MCF 10A (cell line): ENCODE measurements at regions not wholly inside any gene's neighbourhood (a gene's known extent, or its start where the extent isn't known, plus 50 kb on each side); places are given as distances from the start of the nearest gene placed in this dataset.

Source experiments
- BruUV-seq: library from RNA; stranded (reverse); fragments of 400-500 nt; replicated peaks from 2 replicates; lab custom pipeline; 2021; lab: Mats Ljungman, UMichigan
- CTCF ChIA-PET: fragments of 300-600 bp; sonication (Branson Sonifier 250); formaldehyde crosslinking; extraction: SDS; loops from one replicate; lab custom pipeline; 2021; ENCODE audit warnings: antibody characterized with exemption, inconsistent platforms; lab: Yijun Ruan, JAX
- POLR2A ChIA-PET: fragments of 300-600, 350-650 bp; sonication (Branson Sonifier 250); formaldehyde crosslinking; extraction: SDS; loops from one replicate; lab custom pipeline; 2020; ENCODE audit warnings: antibody characterized with exemption, inconsistent platforms; lab: Yijun Ruan, JAX
- DNase-seq: peaks from one replicate; pipeline ENCODE4 v3.0.0-alpha.2; 2018; ENCODE audit not compliant: unreplicated experiment
- H3K27ac Mint-ChIP-seq: one replicate; pipeline ENCODE4 v1.8.0; 2022; ENCODE audit warnings: mild to moderate bottlenecking, low read depth, mixed read lengths; ENCODE audit not compliant: unreplicated experiment
- H3K27me3 Mint-ChIP-seq: one replicate; pipeline ENCODE4 v1.8.0; 2022; ENCODE audit warnings: mixed read lengths; ENCODE audit not compliant: insufficient read depth, unreplicated experiment
- H3K36me3 Mint-ChIP-seq: one replicate; pipeline ENCODE4 v1.8.0; 2022; ENCODE audit warnings: mild to moderate bottlenecking, moderate library complexity, mixed read lengths; ENCODE audit not compliant: insufficient read depth, unreplicated experiment
- H3K4me1 Mint-ChIP-seq: one replicate; pipeline ENCODE4 v1.8.0; 2022; ENCODE audit warnings: mixed read lengths; ENCODE audit not compliant: insufficient read depth, unreplicated experiment
- H3K4me3 Mint-ChIP-seq: one replicate; pipeline ENCODE4 v1.8.0; 2022; ENCODE audit warnings: mild to moderate bottlenecking, moderate library complexity, mixed read lengths; ENCODE audit not compliant: unreplicated experiment
- H3K9me3 Mint-ChIP-seq: one replicate; pipeline ENCODE4 v1.8.0; 2022; ENCODE audit warnings: mixed read lengths; ENCODE audit not compliant: unreplicated experiment
- CTCF ChIP-seq: fragments of 200-600 bp; IDR thresholded peaks from one replicate; pipeline ENCODE4 v1.8.0; 2022; ENCODE audit warnings: antibody characterized with exemption, mild to moderate bottlenecking; ENCODE audit not compliant: unreplicated experiment
- intact Hi-C: fragments of 100-400 bp; cut with micrococcal nuclease; formaldehyde crosslinking; loops from 2 replicates; pipeline ENCODE4 v1.14.1; 2022

GRCh38 chr1:214897581-214897980 is 185.0 kb upstream of the KCNK2 start:
- ChIA-PET POLR2A (interaction anchor here (1.5 kb wide), 1 partner anchor 23 kb away, joined by 3 read pairs; no protein-coding TSS in a partner anchor), CTCF (no interaction called here)
- intact Hi-C loops = no loop called here
- Mint-ChIP-seq H3K36me3 (no peaks in the 10 kb centered on the region), H3K4me1 (peaks cover 20% of the 10 kb centered on the region), H3K9me3 (peaks cover 5% of the 10 kb centered on the region), H3K4me3 (no peak overlapping the region), H3K27me3 (no peaks in the 10 kb centered on the region), H3K27ac (no peak overlapping the region)
- BruUV-seq = no TSS peak
- no peak for TF ChIP-seq CTCF
- DNase-seq = no peak

- intact Hi-C loops = no loop called here
These were observed 184.4 kb upstream of the KCNK2 start for GRCh38 chr1:214898161-214898560.

GRCh38 chr1:214898718-214899117 is 183.8 kb upstream of the KCNK2 start:
- no peak for DNase-seq
- Mint-ChIP-seq H3K27me3 (no peaks in the 10 kb centered on the region), H3K36me3 (no peaks in the 10 kb centered on the region), H3K27ac (no peak overlapping the region), H3K9me3 (no peaks in the 10 kb centered on the region), H3K4me1 (peaks cover 32% of the 10 kb centered on the region), H3K4me3 (no peak overlapping the region)
- TF ChIP-seq CTCF = no peak
- intact Hi-C loops = no loop called here
- no TSS peak for BruUV-seq
- POLR2A ChIA-PET = interaction anchor here (0.6 kb wide), 1 partner anchor 42 kb away, joined by 3 read pairs; no protein-coding TSS in a partner anchor
- CTCF ChIA-PET = interaction anchor here (0.6 to 0.8 kb wide), 5 partner anchors 13 to 251 kb away, joined by 3 to 5 read pairs (median 4); no protein-coding TSS in a partner anchor

More at GRCh38 chr1:214898161-214898560, 184.4 kb upstream of the KCNK2 start:
- no peaks in the 10 kb centered on the region for H3K36me3 Mint-ChIP-seq
- no TSS peak for BruUV-seq
- H3K4me3 Mint-ChIP-seq = no peak overlapping the region
- peaks cover 26% of the 10 kb centered on the region for H3K4me1 Mint-ChIP-seq
- CTCF ChIA-PET = interaction anchor here (0.8 kb wide), 1 partner anchor 44 kb away, joined by 3 read pairs; no protein-coding TSS in a partner anchor
- H3K9me3 Mint-ChIP-seq = peaks cover 4% of the 10 kb centered on the region
- POLR2A ChIA-PET = interaction anchor here (1.5 kb wide), 1 partner anchor 24 kb away, joined by 3 read pairs; no protein-coding TSS in a partner anchor
- H3K27me3 Mint-ChIP-seq = no peaks in the 10 kb centered on the region
- no peak for DNase-seq
- H3K27ac Mint-ChIP-seq = no peak overlapping the region
- no peak for TF ChIP-seq CTCF

- H3K9me3 Mint-ChIP-seq = no peaks in the 10 kb centered on the region
- no peaks in the 10 kb centered on the region for H3K27me3 Mint-ChIP-seq
- DNase-seq = no peak
- no peak for TF ChIP-seq CTCF
- no peaks in the 10 kb centered on the region for H3K36me3 Mint-ChIP-seq
- intact Hi-C loops = loop anchor here (5.0 kb wide), 1 partner anchor 212 kb away; no protein-coding TSS in a partner anchor
- POLR2A ChIA-PET = interaction anchor here (0.7 to 1.8 kb wide), 5 partner anchors 11 to 452 kb away, joined by 3 to 6 read pairs (median 3); no protein-coding TSS in a partner anchor
- H3K27ac Mint-ChIP-seq = no peak overlapping the region
- no TSS peak for BruUV-seq
- no peak overlapping the region for H3K4me3 Mint-ChIP-seq
- CTCF ChIA-PET = interaction anchor here (0.6 to 1.7 kb wide), 3 partner anchors 10 to 47 kb away, joined by 3 to 4 read pairs (median 3); no protein-coding TSS in a partner anchor
- peaks cover 36% of the 10 kb centered on the region for H3K4me1 Mint-ChIP-seq
These were observed 182.6 kb upstream of the KCNK2 start for GRCh38 chr1:214899908-214900460.
